C4-2B (cell line): ENCODE measurements at regions not wholly inside any gene's neighbourhood (a gene's known extent, or its start where the extent isn't known, plus 50 kb on each side); places are given as distances from the start of the nearest gene placed in this dataset.

ENCODE experiments used
- ZFX ChIP-seq: fragments of 450-650 bp; IDR thresholded peaks from 2 replicates; pipeline ENCODE4 v1.6.1; 2017
- TF ChIP-seq, protein P1 (sequence below): fragments of 450-650 bp; conservative IDR thresholded peaks from 2 replicates; pipeline ENCODE4 v1.5.1; 2017; ENCODE audit warnings: mild to moderate bottlenecking

- TF ChIP-seq ZFX = no peak
- TF ChIP-seq, protein P1, sequence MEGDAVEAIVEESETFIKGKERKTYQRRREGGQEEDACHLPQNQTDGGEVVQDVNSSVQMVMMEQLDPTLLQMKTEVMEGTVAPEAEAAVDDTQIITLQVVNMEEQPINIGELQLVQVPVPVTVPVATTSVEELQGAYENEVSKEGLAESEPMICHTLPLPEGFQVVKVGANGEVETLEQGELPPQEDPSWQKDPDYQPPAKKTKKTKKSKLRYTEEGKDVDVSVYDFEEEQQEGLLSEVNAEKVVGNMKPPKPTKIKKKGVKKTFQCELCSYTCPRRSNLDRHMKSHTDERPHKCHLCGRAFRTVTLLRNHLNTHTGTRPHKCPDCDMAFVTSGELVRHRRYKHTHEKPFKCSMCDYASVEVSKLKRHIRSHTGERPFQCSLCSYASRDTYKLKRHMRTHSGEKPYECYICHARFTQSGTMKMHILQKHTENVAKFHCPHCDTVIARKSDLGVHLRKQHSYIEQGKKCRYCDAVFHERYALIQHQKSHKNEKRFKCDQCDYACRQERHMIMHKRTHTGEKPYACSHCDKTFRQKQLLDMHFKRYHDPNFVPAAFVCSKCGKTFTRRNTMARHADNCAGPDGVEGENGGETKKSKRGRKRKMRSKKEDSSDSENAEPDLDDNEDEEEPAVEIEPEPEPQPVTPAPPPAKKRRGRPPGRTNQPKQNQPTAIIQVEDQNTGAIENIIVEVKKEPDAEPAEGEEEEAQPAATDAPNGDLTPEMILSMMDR = no peak
Measured at GRCh38 chr15:39167164-39168058, 413.5 kb upstream of the THBS1 start.
